Fibroblast of gingiva (primary cell): ENCODE measurements at regions not wholly inside any gene's neighbourhood (a gene's known extent, or its start where the extent isn't known, plus 50 kb on each side); places are given as distances from the start of the nearest gene placed in this dataset.

ENCODE experiments used
- DNase-seq: peaks from one replicate; pipeline ENCODE4 v3.0.0-alpha.2; 2011; ENCODE audit warnings: low read depth

GRCh38 chr12:46884362-46884761 is 58.6 kb upstream of the SLC38A4 start:
- no peak for DNase-seq

GRCh38 chr12:46886541-46887041 is 60.8 kb upstream of the SLC38A4 start:
- peak; percentile 54 for DNase-seq

GRCh38 chr12:46887870-46888269 is 62.1 kb upstream of the SLC38A4 start:
- no peak for DNase-seq

- no peak for DNase-seq
Measured at GRCh38 chr12:46888568-46888967, 62.8 kb upstream of the SLC38A4 start.

- peak; percentile 8 for DNase-seq
Measured at GRCh38 chr12:46891306-46891705, 65.5 kb upstream of the SLC38A4 start.

- DNase-seq, result no peak
Measured at GRCh38 chr12:46892034-46892705, 66.4 kb upstream of the SLC38A4 start.

- DNase-seq, result no peak
Measured at GRCh38 chr12:46892887-46893286, 67.1 kb upstream of the SLC38A4 start.

- no peak for DNase-seq
Measured at GRCh38 chr12:46893434-46893833, 67.6 kb upstream of the SLC38A4 start.

GRCh38 chr12:46895726-46896125 is 69.9 kb upstream of the SLC38A4 start:
- no peak for DNase-seq

- no peak for DNase-seq
Measured at GRCh38 chr12:46896680-46897079, 70.9 kb upstream of the SLC38A4 start.

- DNase-seq, result no peak
Measured at GRCh38 chr12:46898152-46898931, 72.5 kb upstream of the SLC38A4 start.

GRCh38 chr12:46898989-46899388 is 73.2 kb upstream of the SLC38A4 start:
- DNase-seq, result no peak

- DNase-seq, result no peak
Measured at GRCh38 chr12:46900734-46901463, 75.1 kb upstream of the SLC38A4 start.

GRCh38 chr12:46901464-46902205 is 75.8 kb upstream of the SLC38A4 start:
- no peak for DNase-seq

GRCh38 chr12:46903058-46903457 is 77.3 kb upstream of the SLC38A4 start:
- DNase-seq, result no peak

GRCh38 chr12:46904406-46905238 is 78.8 kb upstream of the SLC38A4 start:
- DNase-seq, result peak; percentile 22

- peak; percentile 66 for DNase-seq
Measured at GRCh38 chr12:46905239-46905627, 79.4 kb upstream of the SLC38A4 start.

- DNase-seq, result no peak
Measured at GRCh38 chr12:46907791-46908190, 82.0 kb upstream of the SLC38A4 start.

GRCh38 chr12:46908236-46908935 is 82.6 kb upstream of the SLC38A4 start:
- DNase-seq, result peak; percentile 72

- DNase-seq, result no peak
Measured at GRCh38 chr12:46908936-46909635, 83.3 kb upstream of the SLC38A4 start.
